Esophagus mucosa (tissue), 1 donor: ENCODE measurements at regions not wholly inside any gene's neighbourhood (a gene's known extent, or its start where the extent isn't known, plus 50 kb on each side); places are given as distances from the start of the nearest gene placed in this dataset.

ENCODE experiments used
- ATAC-seq: fragments of 200-7000 bp; cut with Tn5 transposase; one replicate; pipeline ENCODE4 v1.9.1; 2020
- donor health status: DM: yes; HTN: yes; CAD: no.

DNA sequence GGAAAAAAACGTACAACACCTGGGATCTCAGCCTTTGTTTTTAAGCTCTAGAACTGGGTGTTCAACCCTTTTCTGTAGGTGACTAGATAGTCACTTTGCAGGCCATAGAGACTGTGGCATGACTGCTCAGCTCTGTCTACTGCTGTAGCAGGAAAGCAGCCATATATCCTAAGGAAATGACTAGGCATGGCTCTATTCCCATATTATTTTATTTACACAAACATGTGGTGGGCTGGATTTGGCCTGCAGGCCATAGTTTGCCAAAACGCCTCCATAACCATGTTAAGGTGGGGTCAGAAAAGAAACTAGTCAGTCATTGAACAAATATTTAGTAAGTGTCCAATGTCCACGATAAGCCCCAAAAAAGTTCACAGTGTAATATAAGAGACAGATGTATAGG, 452.5 kb downstream of the MCTP2 start:
- ATAC-seq = no peak

DNA sequence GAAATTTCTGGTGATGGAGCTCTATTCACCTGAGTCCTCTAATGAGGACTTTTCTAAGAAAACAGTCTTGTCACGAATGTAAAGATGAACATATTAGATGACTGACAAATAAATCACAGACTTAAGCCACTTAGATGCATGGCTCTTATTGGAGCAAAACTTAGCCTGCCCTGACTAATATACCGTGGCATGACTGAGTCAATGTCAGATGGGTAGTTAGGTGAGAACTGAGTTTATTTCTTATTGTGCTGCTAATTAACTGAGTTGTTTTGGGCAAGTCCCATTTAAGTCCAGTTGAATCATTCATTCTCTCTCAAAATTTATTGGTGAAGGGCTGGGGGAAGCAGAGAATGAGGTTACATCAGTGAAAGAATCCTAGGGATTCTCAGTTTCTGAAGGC, 459.8 kb downstream of the MCTP2 start:
- no peak for ATAC-seq

DNA sequence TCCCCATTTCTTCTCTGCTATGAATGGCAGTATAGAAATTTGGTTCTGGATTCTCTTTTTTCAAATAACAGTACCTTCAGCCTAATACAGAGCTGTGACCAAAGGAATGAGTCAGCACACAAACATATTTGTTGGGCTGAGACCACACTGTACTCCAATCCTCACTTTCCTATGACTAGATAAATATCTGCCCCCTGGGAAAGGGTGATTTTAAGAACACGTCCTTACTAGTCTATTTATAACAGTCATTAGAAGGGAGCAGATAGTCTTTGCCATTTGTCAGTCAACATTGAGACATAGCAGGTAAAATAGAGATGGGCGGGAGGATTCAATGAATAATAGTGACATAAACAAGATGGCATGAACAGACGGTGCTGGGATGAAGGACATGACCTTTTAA, 461.3 kb downstream of the MCTP2 start:
- no peak for ATAC-seq

DNA sequence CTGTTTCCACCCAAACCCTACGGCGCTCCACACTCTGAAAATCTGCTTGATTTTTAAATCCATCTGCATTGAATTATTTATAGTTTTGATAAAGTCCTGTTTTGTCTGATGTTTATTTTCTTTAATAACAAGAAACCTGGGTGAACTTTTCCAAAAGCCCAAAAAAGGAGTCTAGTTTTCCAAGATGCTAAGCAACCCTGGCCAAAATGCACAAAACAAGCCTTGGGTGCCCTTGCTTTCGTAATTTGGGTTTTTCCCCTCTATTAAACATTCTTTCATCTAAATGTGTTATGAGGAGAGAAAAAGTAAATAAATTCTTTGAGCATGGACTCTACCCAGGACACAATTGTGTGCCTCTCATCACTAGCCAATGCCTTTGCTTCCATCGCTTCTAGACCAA, 468.9 kb downstream of the MCTP2 start:
- no peak for ATAC-seq

DNA sequence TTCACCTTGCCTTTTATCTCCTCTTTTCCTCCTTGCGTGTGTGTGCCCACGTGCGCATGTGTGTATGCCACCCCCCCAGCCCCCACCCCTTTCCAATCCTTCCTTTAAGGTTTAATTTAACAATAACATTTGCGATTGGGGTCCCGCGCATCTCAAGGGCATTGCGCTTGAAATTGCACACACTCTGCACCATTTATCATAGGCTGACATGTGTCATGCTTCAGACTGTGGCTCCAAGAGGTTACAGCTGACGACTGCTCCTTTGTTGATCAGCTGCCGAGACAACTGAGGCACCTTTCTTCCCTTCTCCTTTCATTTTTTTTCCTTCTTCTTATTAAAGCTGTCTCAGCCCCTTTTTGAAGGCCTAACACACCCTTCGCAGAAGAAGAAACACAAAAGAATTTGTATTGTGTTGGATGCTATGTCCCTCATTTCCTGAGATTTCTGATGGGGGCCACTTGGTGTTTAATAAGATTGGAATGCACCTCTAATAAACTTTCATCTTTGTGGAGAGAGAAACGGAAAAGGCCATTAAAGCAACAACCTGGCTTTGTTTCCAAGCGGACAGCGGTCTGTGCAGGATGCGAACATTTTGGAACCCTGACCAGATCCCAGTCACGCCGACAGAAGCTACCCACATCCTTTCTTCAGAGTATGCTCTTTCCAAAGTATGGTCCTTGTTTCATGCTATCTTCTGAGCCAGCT, 470.1 kb downstream of the MCTP2 start:
- no peak for ATAC-seq

DNA sequence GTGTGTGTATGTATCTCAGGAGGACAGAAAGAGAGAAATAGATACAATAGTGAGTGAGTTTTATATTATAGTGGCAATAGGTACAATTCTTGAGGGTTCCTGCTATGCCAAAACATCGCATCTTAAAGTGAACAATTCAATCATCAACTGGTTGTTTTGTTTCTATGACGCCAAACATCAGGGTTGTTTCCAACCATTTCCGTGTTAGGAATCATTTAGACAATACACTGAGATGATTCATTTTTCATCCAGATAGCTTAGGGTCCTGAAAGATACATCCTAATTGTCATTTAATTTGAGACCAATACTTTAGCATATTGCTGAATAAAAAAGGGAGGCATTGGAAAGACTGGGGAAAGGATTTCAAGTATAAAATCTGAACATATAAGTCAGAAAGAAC, 472.2 kb downstream of the MCTP2 start:
- no peak for ATAC-seq

DNA sequence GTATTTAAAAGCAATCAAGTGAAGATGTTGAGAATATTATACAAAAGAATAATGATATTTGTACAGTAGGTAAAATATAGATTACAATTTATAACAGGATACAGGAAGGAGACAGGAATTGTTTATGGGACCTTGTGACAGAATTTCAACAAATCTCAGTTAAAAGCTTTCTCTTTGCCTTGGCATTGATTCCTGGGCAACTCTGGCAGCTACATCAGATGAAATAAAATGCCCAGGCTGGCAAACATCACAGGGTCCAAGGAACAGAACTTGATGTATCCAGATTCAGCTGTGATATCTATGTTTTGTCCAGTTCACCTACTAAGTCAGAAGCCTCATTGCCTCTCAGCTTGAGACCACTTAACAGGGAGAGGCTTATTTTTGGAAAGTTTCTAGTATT, 473.1 kb downstream of the MCTP2 start:
- ATAC-seq = no peak

DNA sequence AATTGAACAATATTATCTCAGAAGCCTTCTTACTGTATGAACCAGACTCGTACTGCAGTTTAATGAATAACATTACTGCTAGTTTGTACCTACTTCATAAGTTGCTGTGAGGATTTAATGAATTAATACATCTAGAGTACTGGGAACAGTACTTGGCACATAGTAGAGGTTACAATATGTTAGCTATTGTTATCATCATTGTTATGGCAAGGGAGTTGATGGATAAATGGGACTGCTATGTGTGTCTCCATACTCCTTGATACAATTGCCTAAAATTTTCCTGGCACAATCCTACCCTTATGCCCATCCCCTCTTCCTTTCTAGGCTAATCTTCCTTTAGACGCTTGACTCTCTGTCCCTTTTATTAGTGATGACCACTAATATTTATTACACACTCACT, 473.6 kb downstream of the MCTP2 start:
- ATAC-seq = no peak

DNA sequence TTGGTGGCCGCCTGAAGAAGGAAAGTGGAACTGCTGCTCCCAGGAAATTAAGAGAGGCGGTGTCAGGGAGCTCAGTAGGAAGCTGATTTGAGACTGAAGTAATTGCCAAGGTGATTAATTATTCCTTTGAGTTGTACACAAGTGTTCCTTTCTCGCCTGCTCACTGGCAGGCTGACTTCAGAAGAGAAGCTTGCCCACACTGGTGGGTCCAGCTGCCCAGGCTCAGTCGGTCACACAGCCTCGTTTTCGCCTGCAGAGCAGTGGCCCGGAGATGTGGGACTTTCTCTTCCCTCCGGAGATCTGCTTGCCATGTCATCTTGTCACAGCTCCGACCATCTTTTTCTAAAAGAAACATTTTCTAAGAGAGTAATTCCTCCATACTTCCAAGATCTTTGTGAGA, 478.0 kb downstream of the MCTP2 start:
- no peak for ATAC-seq

DNA sequence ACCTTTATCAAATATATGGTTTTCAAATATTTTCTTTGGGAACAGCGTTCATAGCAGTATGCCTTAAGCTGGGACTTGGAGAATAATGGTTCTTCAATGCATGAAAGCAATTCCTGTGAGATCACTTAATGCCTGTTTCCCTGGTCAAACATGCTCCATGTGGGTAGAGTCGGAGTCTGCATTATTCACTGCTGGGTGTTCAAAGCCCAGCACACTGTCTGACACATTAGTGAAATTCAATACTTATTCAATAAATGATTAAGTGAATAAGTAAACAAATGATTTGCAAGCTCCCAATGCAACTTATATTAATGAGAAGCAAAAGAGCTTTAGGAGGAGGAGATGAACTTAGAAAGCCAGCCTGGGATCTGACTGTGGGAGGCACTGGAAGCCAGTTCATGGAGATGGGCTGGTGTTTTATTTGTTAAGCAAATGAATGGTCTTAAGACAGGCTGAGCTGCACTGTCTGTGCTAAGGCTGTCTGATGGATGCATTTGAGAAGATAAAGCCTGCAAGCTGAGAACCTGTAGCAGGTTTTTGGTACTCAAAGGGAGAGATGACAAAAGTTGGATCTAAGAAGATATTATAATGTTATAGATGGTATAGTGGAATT, 490.8 kb downstream of the MCTP2 start:
- no peak for ATAC-seq

DNA sequence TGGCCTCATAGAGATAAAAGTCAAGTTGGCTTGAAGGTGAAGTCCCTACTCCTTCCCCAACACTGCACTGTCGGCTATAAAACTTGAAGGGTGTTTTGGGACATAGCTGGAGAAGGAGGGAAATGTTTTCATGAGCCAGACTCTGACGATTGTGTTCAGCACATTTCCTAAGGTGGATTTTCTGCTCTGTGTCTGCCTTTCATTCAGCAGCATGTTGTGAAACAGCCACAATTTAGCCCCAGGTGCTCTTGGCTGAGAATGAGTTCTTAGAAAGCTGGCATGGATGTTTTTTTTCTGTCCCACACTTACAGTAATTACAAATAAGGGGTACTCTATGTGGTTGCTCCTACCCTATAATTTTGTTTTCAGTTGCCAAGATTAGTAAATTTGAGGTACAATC, 492.4 kb downstream of the MCTP2 start:
- ATAC-seq = no peak

DNA sequence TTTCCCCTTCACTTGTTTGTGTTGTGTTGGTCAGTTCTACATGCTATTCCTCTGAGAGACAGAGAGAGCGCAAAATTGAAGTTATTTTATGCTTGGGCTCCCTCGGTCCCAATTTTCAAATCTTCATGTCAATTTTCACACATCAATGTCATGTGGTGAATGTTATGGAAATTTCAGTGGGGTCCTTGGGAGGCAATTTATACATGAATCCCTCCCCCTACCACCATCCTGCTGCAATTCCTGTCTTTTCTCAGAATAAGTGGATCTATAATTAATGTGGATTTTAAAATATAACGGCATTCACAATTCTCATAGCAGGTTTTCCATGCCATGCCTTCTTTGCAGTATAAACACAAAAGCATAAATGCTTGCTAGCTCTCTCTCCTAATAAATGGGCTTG, 499.9 kb downstream of the MCTP2 start:
- no peak for ATAC-seq

DNA sequence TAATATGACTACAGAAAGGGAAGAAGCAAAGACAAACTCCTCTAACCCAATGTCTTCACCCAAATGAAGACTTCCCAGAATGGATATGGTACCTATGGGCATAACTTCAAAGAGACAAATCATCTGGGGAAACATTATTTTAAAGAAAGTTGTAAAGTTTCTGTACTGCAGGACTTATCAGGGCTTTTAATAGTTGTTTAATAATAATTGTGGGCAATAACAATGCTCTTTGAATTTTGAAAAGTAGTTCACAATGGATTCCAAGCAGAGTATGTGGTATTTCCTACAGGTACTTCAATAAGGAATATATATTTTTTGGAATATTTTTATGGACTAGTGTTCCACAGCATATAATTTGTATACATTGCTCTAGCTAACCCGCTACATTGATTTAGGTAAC, 503.1 kb downstream of the MCTP2 start:
- ATAC-seq = no peak

DNA sequence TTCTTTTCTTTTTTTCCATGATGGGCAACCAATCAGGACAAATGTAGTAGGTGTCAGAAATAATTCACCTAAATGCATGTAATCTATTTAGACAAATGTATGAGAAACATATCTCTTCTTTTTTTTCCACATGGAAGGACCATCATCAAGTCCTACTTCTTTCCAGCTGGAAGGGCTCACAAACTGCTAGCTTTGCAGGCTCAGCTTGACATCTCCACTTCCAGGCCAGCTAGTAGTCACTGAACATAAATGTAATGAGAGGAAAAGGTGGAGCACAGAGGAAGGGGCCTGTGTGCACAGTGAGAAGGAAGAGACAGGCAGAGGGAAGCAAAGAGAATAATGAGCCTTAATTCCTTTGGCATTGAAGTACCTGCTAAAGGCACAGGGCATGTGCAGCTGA, 504.9 kb downstream of the MCTP2 start:
- ATAC-seq = no peak

DNA sequence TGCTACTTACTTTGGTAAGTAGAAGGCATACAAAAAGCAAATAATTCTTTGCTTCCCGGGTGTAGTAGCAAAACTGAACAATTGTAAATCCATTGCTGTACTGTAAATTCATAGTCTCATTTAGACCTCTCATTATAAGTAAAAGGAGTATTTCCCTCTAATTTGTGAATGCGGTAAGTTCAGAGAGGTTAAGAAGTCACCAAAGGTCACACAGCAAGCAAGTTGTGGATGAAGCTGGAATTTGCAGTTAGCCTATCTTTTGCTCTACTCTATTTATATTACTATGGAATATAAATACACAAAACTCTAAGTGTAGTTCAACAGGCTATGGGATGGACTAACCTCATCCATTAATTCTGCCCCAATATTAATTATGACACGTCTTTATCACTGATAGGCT, 508.3 kb downstream of the MCTP2 start:
- no peak for ATAC-seq

DNA sequence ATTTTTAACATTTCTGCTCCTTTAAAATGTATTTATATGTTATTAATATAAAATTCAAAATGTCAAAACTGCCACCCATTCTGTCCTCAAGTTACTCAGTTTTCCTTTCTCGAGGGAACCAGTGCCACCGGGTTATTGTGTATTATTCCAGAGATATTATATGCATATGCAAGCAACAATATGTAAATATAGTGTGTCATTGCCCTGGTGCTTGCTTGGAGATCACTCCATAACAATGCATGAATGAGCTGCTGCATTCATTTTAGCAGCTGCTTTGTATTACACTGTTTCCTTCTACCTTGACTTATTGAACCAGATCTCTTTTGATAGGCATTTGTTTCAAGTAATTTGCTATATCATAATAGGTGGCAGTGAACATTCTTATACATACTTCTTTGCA, 509.1 kb downstream of the MCTP2 start:
- ATAC-seq = no peak

DNA sequence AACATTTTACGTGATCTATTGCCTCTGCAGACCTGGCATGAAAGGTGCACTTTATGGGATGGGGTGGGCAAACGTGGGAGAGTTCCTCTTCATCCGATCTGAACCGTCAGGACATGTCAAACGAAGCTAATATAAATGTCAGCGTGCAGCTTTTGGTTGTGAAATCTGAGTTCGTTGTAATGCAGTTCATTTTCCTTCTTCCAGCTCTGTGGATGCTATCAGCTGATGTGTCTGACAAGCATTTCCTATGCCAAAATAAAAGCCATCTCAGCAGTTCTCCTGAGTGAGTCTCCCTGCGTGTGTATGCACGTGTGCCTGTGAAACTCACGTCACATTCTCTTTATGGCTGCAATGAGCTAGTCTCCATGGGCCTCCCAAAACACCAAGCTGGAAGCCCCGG, 512.3 kb downstream of the MCTP2 start:
- no peak for ATAC-seq

DNA sequence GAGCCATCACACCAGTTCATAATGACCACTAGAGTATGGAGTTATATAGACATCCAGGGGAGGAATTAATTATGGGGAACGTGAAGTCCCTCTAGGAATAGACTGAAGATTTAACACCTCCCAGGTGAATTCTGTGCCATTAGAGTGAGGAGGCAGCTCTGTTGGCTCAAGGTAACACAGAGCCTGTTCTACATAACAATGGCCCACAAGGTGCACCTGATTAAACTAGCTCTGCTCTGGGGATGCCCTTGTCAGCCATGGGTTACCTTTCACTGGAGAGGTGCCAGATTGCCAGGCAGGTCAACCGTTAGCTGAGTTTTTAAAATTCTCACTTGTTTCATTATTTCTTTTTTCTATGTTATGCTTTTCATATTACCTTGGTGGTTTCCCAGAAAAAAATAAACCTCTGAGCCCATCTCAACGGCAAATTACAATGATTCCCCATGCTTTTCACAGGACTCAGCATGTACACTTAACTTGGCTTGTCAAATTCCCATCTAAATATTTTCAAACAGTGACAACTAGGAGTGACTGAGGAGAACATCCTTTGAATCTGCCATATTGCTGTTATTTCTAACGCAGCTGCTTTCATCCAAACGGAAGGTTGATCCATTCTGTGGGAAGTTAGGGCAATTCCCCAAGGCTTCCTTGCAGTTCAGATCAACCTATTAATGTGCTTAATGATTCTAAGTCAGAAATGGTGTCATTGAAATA, 512.9 kb downstream of the MCTP2 start:
- ATAC-seq = no peak

DNA sequence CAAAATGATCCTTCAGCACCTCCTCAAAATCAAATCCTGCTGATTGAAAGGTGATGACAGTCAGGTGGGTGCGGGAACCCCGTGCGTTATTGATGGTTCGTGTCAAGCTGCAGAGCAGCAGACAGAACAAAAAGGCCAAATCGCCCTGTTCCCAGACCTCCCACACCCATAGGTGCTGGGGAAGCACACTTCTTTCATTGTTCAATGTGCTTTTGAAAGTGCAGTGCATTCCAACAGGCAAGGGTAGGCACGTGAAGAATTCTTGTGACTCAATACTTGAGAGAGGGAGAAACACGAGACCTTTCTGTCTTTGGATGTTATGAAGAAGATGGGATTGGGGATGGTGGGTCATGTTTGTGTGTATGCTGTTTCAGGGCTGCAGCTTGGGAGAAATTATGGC, 514.0 kb downstream of the MCTP2 start:
- ATAC-seq = no peak

DNA sequence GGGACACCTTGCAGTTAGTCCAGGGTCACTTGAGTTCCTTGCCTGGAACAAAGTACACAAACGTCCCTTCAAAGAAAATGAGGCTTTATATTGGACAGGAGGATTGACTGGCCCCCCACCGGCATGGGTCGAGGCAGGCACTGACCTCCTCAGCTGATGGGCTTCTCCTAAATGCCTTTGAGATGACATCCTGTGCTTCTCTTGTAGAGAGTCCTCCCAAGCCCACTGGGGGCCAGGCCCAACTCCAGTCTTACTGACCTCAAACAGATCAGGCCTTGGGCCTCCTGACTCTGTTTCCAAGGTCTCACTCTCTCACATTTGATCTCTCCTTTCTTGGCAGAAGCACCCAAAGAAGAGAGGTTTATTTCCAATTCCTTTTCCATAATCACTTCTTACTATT, 516.1 kb downstream of the MCTP2 start:
- no peak for ATAC-seq

DNA sequence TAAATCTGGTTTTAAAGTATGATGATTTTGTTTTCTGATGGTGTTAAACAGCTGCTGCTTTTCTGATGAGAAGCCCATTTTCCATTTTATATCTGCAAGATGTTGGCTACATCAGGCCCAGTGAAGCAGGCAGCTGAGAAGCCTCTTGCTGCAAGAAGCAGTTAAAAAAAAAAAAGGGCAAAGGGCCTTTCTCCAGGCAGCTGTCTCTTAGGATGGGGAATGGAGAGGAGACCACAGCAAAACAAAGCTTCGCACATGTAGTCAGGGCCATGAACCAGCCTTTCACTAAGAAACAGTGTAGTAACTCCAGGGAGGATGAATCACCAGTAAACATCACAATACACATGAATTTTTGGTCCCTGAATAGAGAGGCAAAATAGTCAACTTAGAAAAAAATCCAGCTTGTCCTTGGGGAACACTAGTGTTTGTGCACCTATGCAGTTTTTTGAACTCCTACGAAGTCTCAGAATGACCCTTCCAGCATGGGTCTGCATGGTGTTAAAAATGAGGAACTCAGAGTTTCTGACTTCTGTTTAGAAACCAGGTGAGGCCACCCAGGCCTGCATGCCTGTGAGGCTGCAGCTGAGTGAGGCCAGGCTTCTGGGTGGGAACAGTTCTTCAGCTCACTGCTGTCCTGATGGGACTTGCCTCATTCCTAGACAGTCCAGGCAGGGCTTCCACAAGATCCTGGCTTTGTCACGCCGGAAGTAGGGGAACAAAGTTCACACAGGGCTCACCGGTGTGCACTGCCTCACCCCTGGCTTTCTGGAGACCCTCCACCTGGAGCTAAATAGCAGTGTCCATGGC, 518.7 kb downstream of the MCTP2 start:
- no peak for ATAC-seq

DNA sequence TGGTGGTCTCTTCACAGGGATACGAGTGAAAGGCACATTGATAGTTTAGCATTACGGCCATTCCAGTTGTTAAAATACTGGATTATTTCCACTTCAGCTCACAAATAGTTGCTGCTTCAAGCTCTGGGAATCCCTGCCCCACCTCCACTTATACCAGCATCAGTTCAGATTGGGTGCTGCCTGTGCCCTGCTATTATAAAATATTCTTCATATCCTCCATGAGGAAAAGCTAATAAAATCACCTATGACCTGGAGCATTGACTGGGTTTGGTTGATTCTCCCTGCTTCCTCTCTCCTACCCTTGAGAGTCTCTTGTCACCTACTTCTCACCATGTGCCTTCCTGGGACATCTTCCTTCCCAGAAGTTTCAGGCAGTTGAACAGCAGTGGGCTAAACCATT, 529.0 kb downstream of the MCTP2 start:
- ATAC-seq = no peak

DNA sequence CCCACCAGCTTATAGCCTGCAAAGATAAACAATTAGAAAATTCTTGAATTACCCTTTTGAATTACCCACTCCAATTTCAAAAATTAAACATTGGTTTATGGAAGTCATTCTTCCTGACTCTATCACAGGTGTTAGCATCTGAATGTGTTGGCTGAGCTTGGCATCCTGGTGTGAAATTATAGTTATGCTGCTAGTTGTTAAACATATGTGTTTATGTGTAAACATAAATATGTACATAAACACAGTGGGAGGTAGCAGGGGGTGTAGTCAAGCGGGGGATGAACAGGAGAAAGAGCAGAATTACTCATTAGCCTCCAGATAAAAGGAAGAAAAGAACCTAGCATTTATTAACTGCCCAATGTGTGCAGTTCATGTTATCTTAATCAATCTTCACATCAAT, 530.2 kb downstream of the MCTP2 start:
- ATAC-seq = no peak

DNA sequence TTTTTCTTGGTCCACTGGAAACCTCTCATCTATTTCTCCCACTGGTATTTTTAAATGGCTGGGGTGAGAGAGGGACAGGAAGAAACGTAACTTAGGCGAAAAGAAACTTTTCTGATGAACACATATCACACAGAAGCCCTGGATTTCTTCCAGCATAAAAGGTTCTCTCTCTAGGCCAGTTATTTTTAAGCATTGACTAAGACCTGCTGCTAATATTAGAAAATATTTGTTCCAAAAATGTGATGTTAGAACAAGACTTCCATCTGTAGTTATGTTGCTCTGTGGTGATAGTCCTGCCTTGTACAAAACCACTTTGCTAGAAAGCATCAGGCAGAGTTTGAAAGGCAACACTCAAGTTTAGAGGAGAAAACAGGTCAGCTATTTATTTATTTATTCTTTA, 537.7 kb downstream of the MCTP2 start:
- no peak for ATAC-seq
